OCI-LY7 (cell line): ENCODE measurements at regions not wholly inside any gene's neighbourhood (a gene's known extent, or its start where the extent isn't known, plus 50 kb on each side); places are given as distances from the start of the nearest gene placed in this dataset.

ENCODE experiments used
- BruUV-seq: library from RNA; stranded (reverse); fragments of 400-500 nt; replicated peaks from 2 replicates; lab custom pipeline; 2021; lab: Mats Ljungman, UMichigan
- CTCF ChIA-PET: fragments of 300-600 bp; sonication (Branson Sonifier 250); formaldehyde crosslinking; loops from one replicate; lab custom pipeline; 2022; ENCODE audit warnings: antibody characterized with exemption; ENCODE audit not compliant: unreplicated experiment; lab: Charles Lee
- POLR2A ChIA-PET: fragments of 300-600 bp; sonication (Branson Sonifier 250); formaldehyde crosslinking; loops from one replicate; lab custom pipeline; 2022; ENCODE audit warnings: antibody characterized with exemption; lab: Charles Lee
- DNase-seq: peaks from one replicate; pipeline ENCODE4 v3.0.0-alpha.2; 2015; ENCODE audit warnings: low spot score
- H2AFZ ChIP-seq: fragments of 200-600 bp; sonication (generic), shearing (Covaris generic); 2 replicates; pipeline ENCODE4 v1.6.1; 2014; ENCODE audit warnings: mild to moderate bottlenecking, antibody characterized with exemption, low read length, moderate library complexity
- H3K27ac ChIP-seq: fragments of 200-600 bp; sonication (generic); 2 replicates; pipeline ENCODE4 v1.5.1; 2014; ENCODE audit warnings: mixed run types, low read depth, mild to moderate bottlenecking, moderate library complexity, low read length, inconsistent platforms; ENCODE audit not compliant: poor library complexity, severe bottlenecking
- H3K36me3 ChIP-seq: fragments of 200-600 bp; sonication (generic); 2 replicates; pipeline ENCODE4 v1.6.1; 2014; ENCODE audit warnings: mild to moderate bottlenecking, antibody characterized with exemption, low read length, moderate library complexity, mixed read lengths; ENCODE audit not compliant: insufficient read depth
- H3K4me1 ChIP-seq: fragments of 200-600 bp; sonication (generic); 2 replicates; pipeline ENCODE4 v1.5.1; 2014; ENCODE audit warnings: mild to moderate bottlenecking, low read length; ENCODE audit not compliant: insufficient read depth, poor library complexity, severe bottlenecking
- H3K4me2 ChIP-seq: fragments of 200-600 bp; sonication (generic); 2 replicates; pipeline ENCODE4 v1.6.1; 2014; ENCODE audit warnings: mild to moderate bottlenecking, low read length
- H3K4me3 ChIP-seq: fragments of 200-600 bp; sonication (generic); 2 replicates; pipeline ENCODE4 v1.5.1; 2014; ENCODE audit warnings: mild to moderate bottlenecking, low read depth, low read length; ENCODE audit not compliant: poor library complexity, severe bottlenecking
- H3K79me2 ChIP-seq: fragments of 200-600 bp; sonication (generic); 2 replicates; pipeline ENCODE4 v1.6.1; 2016; ENCODE audit warnings: low read depth, mild to moderate bottlenecking, low read length, moderate library complexity, mixed read lengths; ENCODE audit not compliant: insufficient read depth
- H3K9me2 ChIP-seq: fragments of 200-600 bp; sonication (generic); 2 replicates; pipeline ENCODE4 v1.6.1; 2016; ENCODE audit warnings: mild to moderate bottlenecking, low read length, mixed read lengths; ENCODE audit not compliant: insufficient read depth
- H3K9me3 ChIP-seq: fragments of 200-600 bp; sonication (generic); 2 replicates; pipeline ENCODE4 v1.6.1; 2014; ENCODE audit warnings: mild to moderate bottlenecking, mixed run types, low read length, mixed read lengths
- H4K20me1 ChIP-seq: fragments of 200-600 bp; sonication (generic); 2 replicates; pipeline ENCODE4 v1.6.1; 2014; ENCODE audit warnings: mild to moderate bottlenecking, antibody characterized with exemption, low read length, moderate library complexity, mixed read lengths; ENCODE audit not compliant: insufficient read depth
- CTCF ChIP-seq: fragments of 200-600 bp; sonication (generic); conservative IDR thresholded peaks from 2 replicates; pipeline ENCODE4 v1.5.1; 2014; ENCODE audit warnings: mild to moderate bottlenecking, antibody characterized with exemption, low read length, moderate library complexity, mixed read lengths
- EZH2phosphoT487 ChIP-seq: fragments of 200-600 bp; sonication (generic); IDR thresholded peaks from 2 replicates; pipeline ENCODE4 v1.6.1; 2018; ENCODE audit warnings: low read depth, borderline replicate concordance, mild to moderate bottlenecking, mixed run types, antibody characterized with exemption, low read length, moderate library complexity, mixed read lengths
- intact Hi-C: fragments of 100-400 bp; cut with micrococcal nuclease; formaldehyde crosslinking; loops from one replicate; pipeline ENCODE4 v1.10.0; 2022; ENCODE audit not compliant: unreplicated experiment

GRCh38 chr15:85879334-85880163 lies 84.8 kb upstream of the KLHL25 start:
- intact Hi-C loops = no loop called here
- Histone ChIP-seq H3K9me2 (no peaks in the 10 kb centered on the region), H4K20me1 (no peaks in the 10 kb centered on the region), H3K4me1 (no peaks in the 10 kb centered on the region), H3K79me2 (no peaks in the 10 kb centered on the region), H3K4me2 (no peak overlapping the region), H2AFZ (no peak overlapping the region), H3K36me3 (no peaks in the 10 kb centered on the region), H3K27ac (no peak overlapping the region), H3K9me3 (no peaks in the 10 kb centered on the region), H3K4me3 (no peak overlapping the region)
- ChIA-PET CTCF (no interaction called here), POLR2A (no interaction called here)
- BruUV-seq = no TSS peak
- TF ChIP-seq EZH2phosphoT487 (no peak), CTCF (no peak)
- DNase-seq = no peak

GRCh38 chr15:85880501-85881190 lies 85.9 kb upstream of the KLHL25 start:
- H3K9me2 ChIP-seq = no peaks in the 10 kb centered on the region
- no peak overlapping the region for H2AFZ ChIP-seq
- no peak for TF ChIP-seq CTCF
- no peak for TF ChIP-seq EZH2phosphoT487
- H3K9me3 ChIP-seq = no peaks in the 10 kb centered on the region
- H3K79me2 ChIP-seq = no peaks in the 10 kb centered on the region
- H3K4me3 ChIP-seq = no peak overlapping the region
- ChIA-PET POLR2A (interaction anchor here (0.6 kb wide), 1 partner anchor 220 kb away, joined by 3 read pairs; no protein-coding TSS in a partner anchor), CTCF (no interaction called here)
- intact Hi-C loops = no loop called here
- DNase-seq = no peak
- no peak overlapping the region for H3K27ac ChIP-seq
- H3K4me1 ChIP-seq = no peaks in the 10 kb centered on the region
- H3K36me3 ChIP-seq = no peaks in the 10 kb centered on the region
- H4K20me1 ChIP-seq = no peaks in the 10 kb centered on the region
- no TSS peak for BruUV-seq
- H3K4me2 ChIP-seq = no peak overlapping the region
